HG03139 (cell line): ENCODE measurements at regions not wholly inside any gene's neighbourhood (a gene's known extent, or its start where the extent isn't known, plus 50 kb on each side); places are given as distances from the start of the nearest gene placed in this dataset.
"Not testable (repeated sequence)": the region's sequence is repeated elsewhere in the genome, so short reads cannot be mapped to it uniquely, and the experiment has no call there.

ENCODE experiments used
- ATAC-seq: cut with Tn5 transposase; IDR thresholded peaks from one replicate; pipeline ENCODE4 v1.9.1; 2021; ENCODE audit not compliant: unreplicated experiment

- ATAC-seq, result no peak
Observed at GRCh38 chr3:82198009-82198408, 436.6 kb upstream of the GBE1 start.

GRCh38 chr3:82196645-82197044, 435.2 kb upstream of the GBE1 start:
- ATAC-seq, result no peak

- ATAC-seq, result no peak
Observed at GRCh38 chr3:82194870-82195269, 433.4 kb upstream of the GBE1 start.

GRCh38 chr3:82186017-82186416, 424.6 kb upstream of the GBE1 start:
- ATAC-seq, result no peak

GRCh38 chr3:82179291-82179690, 417.8 kb upstream of the GBE1 start:
- no peak for ATAC-seq

- ATAC-seq, result no peak
Observed at GRCh38 chr3:82178291-82178690, 416.8 kb upstream of the GBE1 start.

GRCh38 chr3:82177774-82178173, 416.3 kb upstream of the GBE1 start:
- ATAC-seq, result no peak

GRCh38 chr3:82165266-82165665, 403.8 kb upstream of the GBE1 start:
- ATAC-seq, result no peak

GRCh38 chr3:82163907-82164520, 402.6 kb upstream of the GBE1 start:
- ATAC-seq, result no peak

- no peak for ATAC-seq
Observed at GRCh38 chr3:82157952-82158351, 396.5 kb upstream of the GBE1 start.

GRCh38 chr3:82153892-82154291, 392.4 kb upstream of the GBE1 start:
- not testable (repeated sequence) for ATAC-seq

- ATAC-seq, result no peak
Observed at GRCh38 chr3:82145742-82146141, 384.3 kb upstream of the GBE1 start.

- ATAC-seq, result no peak
Observed at GRCh38 chr3:82144811-82145210, 383.4 kb upstream of the GBE1 start.

GRCh38 chr3:82143661-82144412, 382.4 kb upstream of the GBE1 start:
- ATAC-seq, result no peak

GRCh38 chr3:82141592-82141991, 380.1 kb upstream of the GBE1 start:
- ATAC-seq, result no peak

GRCh38 chr3:82137861-82138260, 376.4 kb upstream of the GBE1 start:
- ATAC-seq, result no peak

GRCh38 chr3:82137050-82137449, 375.6 kb upstream of the GBE1 start:
- ATAC-seq, result no peak

GRCh38 chr3:82133070-82133606, 371.7 kb upstream of the GBE1 start:
- ATAC-seq, result peak; percentile 78

GRCh38 chr3:82132210-82133069, 371.0 kb upstream of the GBE1 start:
- no peak for ATAC-seq

- ATAC-seq, result no peak
Observed at GRCh38 chr3:82130046-82130445, 368.6 kb upstream of the GBE1 start.

- no peak for ATAC-seq
Observed at GRCh38 chr3:82129221-82129801, 367.9 kb upstream of the GBE1 start.
